Natural killer cell treated with Interleukin-12 subunit alpha and Interleukin-12 subunit beta and Interleukin-15 and Interleukin-18, amount 100 ng/mL, for 72 hours (primary cell): ENCODE measurements at regions not wholly inside any gene's neighbourhood (a gene's known extent, or its start where the extent isn't known, plus 50 kb on each side); places are given as distances from the start of the nearest gene placed in this dataset.
A peak's percentile ranks its signal among the peaks of the same experiment; 100 is the strongest.
"Not testable (repeated sequence)": the region's sequence is repeated elsewhere in the genome, so short reads cannot be mapped to it uniquely, and the experiment has no call there.

Experiments used
- ATAC-seq, 2 donors: fragments of 150-1000 bp; cut with Tn5 transposase in 1 of 2; sonication (Bioruptor Pico), chemical (Tn5 transposase) in 1 of 2; 2 replicates each; pipeline ENCODE4 v1.10.0; 2021
- DNase-seq: peaks from one replicate; pipeline ENCODE4 v3.0.0; 2022; ENCODE audit warnings: low spot score
- H3K27ac Mint-ChIP-seq, 2 donors: 1 replicate in 1 of 2; 2 replicates in 1 of 2; pipeline ENCODE4 v1.8.0; 2022; ENCODE audit warnings: mixed read lengths in 2 of 2, mild to moderate bottlenecking in 1 of 2, moderate library complexity in 1 of 2
- H3K27me3 Mint-ChIP-seq, 2 donors: 1 replicate in 1 of 2; 2 replicates in 1 of 2; pipeline ENCODE4 v1.8.0; 2022; ENCODE audit warnings: mixed read lengths in 2 of 2
- H3K36me3 Mint-ChIP-seq: one replicate; pipeline ENCODE4 v1.8.0; 2022; ENCODE audit warnings: mixed read lengths
- H3K4me1 Mint-ChIP-seq, 2 donors: 1 replicate in 1 of 2; 2 replicates in 1 of 2; pipeline ENCODE4 v1.8.0; 2022; ENCODE audit warnings: low read depth in 2 of 2, mixed read lengths in 2 of 2, mild to moderate bottlenecking in 1 of 2
- H3K4me3 Mint-ChIP-seq: one replicate; pipeline ENCODE4 v1.8.0; 2022; ENCODE audit warnings: mixed read lengths
- H3K9me3 Mint-ChIP-seq: 2 replicates; pipeline ENCODE4 v1.8.0; 2022; ENCODE audit warnings: mixed read lengths

DNA sequence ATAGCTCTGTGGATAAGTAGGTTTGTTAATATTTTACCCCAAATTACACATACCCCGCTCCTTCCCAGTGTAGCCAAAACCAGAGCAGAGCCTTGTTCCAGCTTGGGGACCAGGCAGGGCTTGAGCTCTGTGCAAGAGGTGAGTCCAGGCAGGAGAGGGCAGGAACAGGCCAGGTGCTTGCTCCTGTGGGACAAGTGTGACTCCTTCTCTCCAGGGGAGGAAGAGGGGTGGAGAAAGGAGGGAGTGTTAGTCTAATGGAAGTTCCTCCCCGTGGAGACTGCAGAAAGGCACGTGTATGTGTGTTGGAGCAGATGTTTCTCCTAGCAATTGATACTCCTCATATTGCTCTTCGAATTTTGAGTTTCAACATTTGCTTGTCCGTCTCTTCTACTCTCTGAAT, 201.0 kb downstream of the FGF9 start:
- H3K4me3 Mint-ChIP-seq = no peak overlapping the region

DNA sequence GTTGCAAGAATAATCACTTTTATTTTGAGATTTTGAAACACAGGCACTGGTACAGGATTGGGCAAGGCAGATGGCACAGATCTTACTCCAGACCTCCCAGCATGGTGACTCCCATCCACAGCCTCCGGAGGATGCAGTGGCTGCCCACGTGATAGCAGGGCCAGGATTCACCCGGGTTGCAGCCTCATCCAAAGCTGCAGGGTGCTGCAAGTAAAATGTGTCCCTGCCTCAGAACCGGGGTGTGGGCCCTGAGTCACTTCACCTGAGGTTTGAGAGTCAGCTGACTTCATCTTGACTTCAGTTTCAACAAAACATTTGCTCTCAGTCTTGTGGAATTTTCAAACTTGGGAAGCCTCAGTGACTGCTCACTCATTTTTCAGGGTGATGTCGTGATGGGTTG, 201.9 kb downstream of the FGF9 start:
- H3K27ac Mint-ChIP-seq = no peak overlapping the region
- ATAC-seq (no peak), DNase-seq (no peak)
- no peaks in the 10 kb centered on the region for H3K36me3 Mint-ChIP-seq
- H3K27me3 Mint-ChIP-seq = peaks cover 7 to 8% of the 10 kb centered on the region in 2 donors
- H3K4me1 Mint-ChIP-seq = no peaks in the 10 kb centered on the region
- H3K9me3 Mint-ChIP-seq = no peaks in the 10 kb centered on the region
- H3K4me3 Mint-ChIP-seq = no peak overlapping the region

More for the DNA sequence above, 201.0 kb downstream of the FGF9 start:
- no peaks in the 10 kb centered on the region for H3K4me1 Mint-ChIP-seq
- no peaks in the 10 kb centered on the region for H3K36me3 Mint-ChIP-seq
- H3K27me3 Mint-ChIP-seq = peaks cover 7 to 8% of the 10 kb centered on the region in 2 donors
- no peak overlapping the region for H3K27ac Mint-ChIP-seq
- no peaks in the 10 kb centered on the region for H3K9me3 Mint-ChIP-seq
- ATAC-seq = no peak
- DNase-seq = no peak

GRCh38 chr13:21875116-21875515, 204.2 kb downstream of the FGF9 start:
- Mint-ChIP-seq H3K4me3 (no peak overlapping the region), H3K4me1 (no peaks in the 10 kb centered on the region), H3K9me3 (no peaks in the 10 kb centered on the region), H3K27ac (no peak overlapping the region), H3K36me3 (no peaks in the 10 kb centered on the region), H3K27me3 (peaks cover 7 to 9% of the 10 kb centered on the region in 2 donors)
- DNase-seq (no peak), ATAC-seq (no peak)

DNA sequence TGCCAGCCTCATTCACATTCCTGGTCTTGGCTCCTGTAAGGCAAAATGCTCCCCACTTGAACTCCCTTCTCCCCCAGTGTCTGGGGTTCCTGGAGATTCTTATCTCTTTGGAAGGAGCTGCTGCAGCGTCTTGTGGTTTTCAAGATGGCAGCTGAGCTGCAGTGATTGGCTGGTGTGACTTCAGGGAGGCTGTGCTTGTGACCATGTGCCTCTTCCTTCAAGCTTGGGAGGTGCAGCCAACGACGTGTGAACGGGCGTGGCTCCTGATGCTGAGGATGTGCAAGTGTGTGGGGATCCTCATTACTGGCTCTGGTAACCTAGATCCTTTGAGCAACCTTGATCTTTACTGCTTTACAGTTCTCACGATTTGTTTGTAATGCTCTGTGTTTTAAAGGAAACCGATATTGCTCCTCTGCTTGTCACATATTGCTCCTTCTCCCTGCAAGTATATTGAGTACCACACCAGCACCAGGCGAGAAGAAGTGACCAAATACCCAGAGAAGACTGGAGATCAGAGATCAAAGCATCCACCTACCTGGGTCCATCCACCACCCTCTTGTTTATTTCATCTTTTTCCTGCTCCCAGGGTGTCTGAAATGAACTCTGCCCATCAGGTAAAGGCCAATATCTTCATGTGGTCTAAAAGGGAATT, 208.5 kb downstream of the FGF9 start:
- Mint-ChIP-seq H3K4me3 (no peak overlapping the region), H3K27me3 (peaks cover 19 to 38% of the 10 kb centered on the region in 2 donors), H3K4me1 (no peaks in the 10 kb centered on the region), H3K27ac (no peak overlapping the region), H3K9me3 (no peaks in the 10 kb centered on the region), H3K36me3 (no peaks in the 10 kb centered on the region)
- no peak for ATAC-seq
- DNase-seq = no peak

GRCh38 chr13:21882766-21883165, 211.9 kb downstream of the FGF9 start:
- Mint-ChIP-seq H3K36me3 (no peaks in the 10 kb centered on the region), H3K9me3 (no peaks in the 10 kb centered on the region), H3K27ac (no peak overlapping the region), H3K27me3 (peaks cover 33 to 59% of the 10 kb centered on the region in 2 donors), H3K4me1 (peaks cover 0 to 2% of the 10 kb centered on the region in 2 donors), H3K4me3 (no peak overlapping the region)
- ATAC-seq = no peak
- no peak for DNase-seq

DNA sequence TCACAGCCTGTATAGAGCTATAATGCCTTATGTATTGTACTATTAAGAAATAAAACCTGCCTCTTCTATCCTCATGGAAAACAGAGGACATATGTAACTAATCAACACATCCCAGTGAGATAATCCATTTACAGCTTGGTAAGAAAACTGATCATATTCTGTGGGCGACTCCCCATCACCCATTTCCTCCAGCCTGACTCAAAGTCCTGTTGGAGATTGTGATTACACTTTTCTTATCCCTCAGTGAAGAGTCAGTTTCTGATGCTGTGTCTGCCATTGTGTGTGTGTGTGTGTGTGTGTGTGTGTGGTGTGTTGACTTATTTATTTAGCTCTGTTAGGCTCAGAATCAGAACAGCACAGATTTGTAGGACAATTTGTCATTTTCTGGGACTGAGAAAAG, 212.8 kb downstream of the FGF9 start:
- H3K9me3 Mint-ChIP-seq = no peaks in the 10 kb centered on the region
- DNase-seq = no peak
- H3K4me3 Mint-ChIP-seq = no peak overlapping the region
- no peak for ATAC-seq
- H3K27ac Mint-ChIP-seq = no peak overlapping the region
- H3K27me3 Mint-ChIP-seq = peaks cover 33 to 67% of the 10 kb centered on the region in 2 donors
- no peaks in the 10 kb centered on the region for H3K36me3 Mint-ChIP-seq
- H3K4me1 Mint-ChIP-seq = peaks cover 0 to 2% of the 10 kb centered on the region in 2 donors

DNA sequence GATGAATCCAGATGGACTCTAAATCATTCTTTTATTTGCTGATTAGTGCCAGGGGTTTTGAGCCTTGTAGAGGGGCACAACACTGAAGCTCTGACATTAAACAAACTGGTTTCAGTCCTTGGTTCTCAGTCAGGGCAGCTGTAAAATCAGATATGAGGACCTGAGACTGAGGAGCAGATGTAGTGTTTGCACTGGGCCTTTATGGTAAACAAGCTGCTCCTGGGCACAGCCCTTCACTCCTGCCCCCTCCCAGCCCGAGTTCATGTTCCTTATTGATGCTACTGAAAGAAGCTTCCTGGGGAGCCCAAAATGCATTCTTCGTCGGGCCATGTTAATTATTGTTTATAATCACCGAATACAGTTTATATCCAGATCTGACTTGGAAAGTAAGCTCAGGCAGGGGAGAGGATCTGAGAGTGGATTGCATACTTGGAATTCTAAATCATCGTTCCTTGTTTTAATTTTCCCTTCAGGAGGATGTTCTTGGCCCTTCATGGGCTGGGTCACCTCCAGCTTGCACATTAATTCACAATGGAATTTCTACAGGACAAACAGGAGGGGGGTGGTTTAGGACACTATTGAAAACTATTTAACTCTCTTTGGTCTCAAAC, 213.5 kb downstream of the FGF9 start:
- Mint-ChIP-seq H3K27ac (no peak overlapping the region), H3K4me3 (no peak overlapping the region), H3K27me3 (peaks cover 33 to 67% of the 10 kb centered on the region in 2 donors), H3K4me1 (peaks cover 0 to 2% of the 10 kb centered on the region in 2 donors), H3K36me3 (no peaks in the 10 kb centered on the region), H3K9me3 (no peaks in the 10 kb centered on the region)
- DNase-seq = no peak
- no peak for ATAC-seq

GRCh38 chr13:21884965-21885567, 214.2 kb downstream of the FGF9 start:
- H3K27me3 Mint-ChIP-seq = peaks cover 31 to 63% of the 10 kb centered on the region in 2 donors
- no peaks in the 10 kb centered on the region for H3K36me3 Mint-ChIP-seq
- ATAC-seq (no peak), DNase-seq (no peak)
- no peak overlapping the region for H3K27ac Mint-ChIP-seq
- no peaks in the 10 kb centered on the region for H3K9me3 Mint-ChIP-seq
- no peak overlapping the region for H3K4me3 Mint-ChIP-seq
- peaks cover 0 to 2% of the 10 kb centered on the region in 2 donors for H3K4me1 Mint-ChIP-seq

DNA sequence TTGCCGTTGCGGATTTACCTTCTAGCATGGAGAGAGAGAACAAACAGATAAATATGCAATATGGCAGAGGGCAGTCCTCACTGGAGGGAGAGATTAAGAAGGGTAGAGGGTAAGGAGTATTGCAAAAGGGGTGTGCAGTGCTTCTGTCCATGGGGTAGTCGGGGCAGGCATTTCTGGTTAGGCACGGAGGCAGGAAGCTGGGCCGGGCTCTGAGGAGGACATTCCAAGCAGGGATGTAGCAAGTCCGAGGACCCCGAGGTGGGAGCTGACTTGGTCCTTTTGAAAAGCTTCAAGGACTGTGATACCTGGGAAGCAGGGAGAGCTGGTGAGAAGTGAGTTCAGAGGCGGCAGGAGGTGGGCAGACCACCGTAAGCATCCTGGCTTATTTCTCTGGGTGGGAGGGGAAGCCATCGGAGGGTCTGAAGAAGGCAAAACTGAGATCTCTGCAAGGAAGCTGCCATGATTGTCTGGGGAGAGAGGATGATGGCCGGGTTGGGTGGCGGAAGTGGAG, 214.9 kb downstream of the FGF9 start:
- Mint-ChIP-seq H3K27me3 (peaks cover 27 to 56% of the 10 kb centered on the region in 2 donors), H3K4me3 (no peak overlapping the region), H3K4me1 (peaks cover 0 to 2% of the 10 kb centered on the region in 2 donors), H3K9me3 (no peaks in the 10 kb centered on the region), H3K36me3 (no peaks in the 10 kb centered on the region), H3K27ac (no peak overlapping the region)
- no peak for ATAC-seq
- no peak for DNase-seq

DNA sequence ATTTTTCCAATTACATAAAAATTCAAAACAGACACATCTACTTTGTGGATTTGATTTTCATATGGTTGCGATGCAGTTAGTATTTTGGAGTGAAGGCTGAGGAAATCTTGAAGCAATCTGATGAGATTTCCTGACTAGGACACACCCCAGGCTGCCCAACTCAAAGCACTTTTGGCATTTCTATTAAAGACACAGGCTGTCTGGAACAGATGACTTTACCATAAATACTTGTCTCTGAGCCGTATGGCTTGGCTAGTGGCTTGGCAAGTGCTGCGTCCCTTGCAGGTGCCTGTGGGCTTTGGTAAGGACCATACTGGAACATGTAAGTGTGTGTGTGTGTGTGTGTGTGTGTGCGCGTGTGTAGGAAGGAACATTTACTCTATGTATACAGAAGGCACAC, 218.8 kb downstream of the FGF9 start:
- Mint-ChIP-seq H3K36me3 (no peaks in the 10 kb centered on the region), H3K4me1 (peaks cover under 1 to 5% of the 10 kb centered on the region in 2 donors), H3K27ac (no peak overlapping the region), H3K9me3 (no peaks in the 10 kb centered on the region), H3K4me3 (no peak overlapping the region), H3K27me3 (peaks cover 17 to 38% of the 10 kb centered on the region in 2 donors)
- no peak for DNase-seq
- ATAC-seq = no peak

- DNase-seq, ATAC-seq, H3K4me3 Mint-ChIP-seq, H3K36me3 Mint-ChIP-seq, H3K9me3 Mint-ChIP-seq, H3K27ac Mint-ChIP-seq: not testable (repeated sequence)
- Mint-ChIP-seq H3K4me1 (peaks cover 6 to 10% of the 10 kb centered on the region in 2 donors), H3K27me3 (peaks cover 20 to 43% of the 10 kb centered on the region in 2 donors)
Measured at GRCh38 chr13:21890220-21890619, 219.3 kb downstream of the FGF9 start.

GRCh38 chr13:21894091-21894490, 223.2 kb downstream of the FGF9 start:
- Mint-ChIP-seq H3K27ac (no peak overlapping the region), H3K4me1 (peaks cover 6 to 8% of the 10 kb centered on the region in 2 donors), H3K36me3 (no peaks in the 10 kb centered on the region), H3K9me3 (no peaks in the 10 kb centered on the region), H3K4me3 (no peak overlapping the region), H3K27me3 (peaks cover 10 to 15% of the 10 kb centered on the region in 2 donors)
- ATAC-seq (no peak), DNase-seq (no peak)

DNA sequence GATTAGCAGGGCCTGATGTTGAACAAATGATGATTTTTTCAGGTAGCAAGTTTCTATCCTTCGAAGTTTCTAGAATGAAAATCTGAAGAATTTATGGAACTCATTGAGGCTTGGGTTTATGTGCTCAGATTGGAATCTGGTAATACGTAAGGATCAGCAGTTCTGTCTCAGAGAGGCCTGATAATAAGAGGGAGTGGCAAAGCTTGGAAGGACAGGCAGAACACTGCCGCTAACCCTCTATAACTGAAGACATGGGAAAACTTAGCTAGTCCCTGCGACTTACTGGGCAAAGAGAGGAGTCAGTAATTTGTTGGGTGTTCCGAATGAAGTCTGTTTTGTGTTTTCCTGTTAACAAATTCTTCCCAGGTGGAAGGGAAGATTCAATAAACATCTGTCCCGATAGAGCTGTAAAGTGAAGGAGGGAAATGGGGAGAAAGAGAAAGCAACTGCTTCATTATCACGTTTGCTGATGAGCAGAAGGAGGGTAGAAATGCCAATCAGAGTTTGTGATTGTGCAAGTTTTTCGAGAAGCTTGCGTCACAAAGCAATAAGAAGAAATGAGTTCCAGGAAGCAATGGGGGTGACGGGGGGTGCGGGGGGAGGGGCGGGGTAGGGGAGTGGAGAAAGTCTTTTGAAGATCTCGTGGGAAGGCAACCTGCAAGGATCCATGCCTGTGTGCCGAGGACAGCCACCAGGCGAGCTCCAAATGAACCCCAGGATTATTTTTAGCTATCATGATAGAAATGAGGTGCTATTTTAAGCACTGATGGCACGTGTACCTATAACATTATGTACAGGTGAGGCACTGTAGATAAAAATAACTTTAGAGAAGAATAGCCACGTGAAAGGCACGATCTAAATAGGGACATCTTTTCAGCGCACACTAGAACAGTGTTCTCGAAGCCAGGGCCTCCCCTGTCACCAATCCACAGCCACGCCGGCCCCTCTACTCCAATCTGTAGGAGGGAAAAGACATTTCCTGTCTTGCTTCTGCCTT, 224.1 kb downstream of the FGF9 start:
- H3K36me3 Mint-ChIP-seq = no peaks in the 10 kb centered on the region
- peaks cover 6 to 8% of the 10 kb centered on the region in 2 donors for H3K4me1 Mint-ChIP-seq
- H3K27ac Mint-ChIP-seq = peak overlapping the region in 1 of 2 donors; percentile 26
- H3K9me3 Mint-ChIP-seq = no peaks in the 10 kb centered on the region
- DNase-seq = no peak
- H3K27me3 Mint-ChIP-seq = peaks cover 12 to 15% of the 10 kb centered on the region in 2 donors
- no peak for ATAC-seq
- H3K4me3 Mint-ChIP-seq = peak overlapping the region; percentile 26
